Endothelial cell of umbilical vein (primary cell): ENCODE measurements at regions not wholly inside any gene's neighbourhood (a gene's known extent, or its start where the extent isn't known, plus 50 kb on each side); places are given as distances from the start of the nearest gene placed in this dataset.

Experiments used
- BruUV-seq: library from RNA; stranded (reverse); fragments of 400-500 nt; replicated peaks from 2 replicates; lab custom pipeline; 2021; lab: Mats Ljungman, UMichigan
- CTCF ChIA-PET: fragments of 300-600, 350-600 bp; sonication (Branson Sonifier 250); formaldehyde crosslinking; loops from one replicate; lab custom pipeline; 2021; ENCODE audit warnings: antibody characterized with exemption, inconsistent platforms; lab: Charles Lee
- POLR2A ChIA-PET: fragments of 300-600, 350-600 bp; sonication (Branson Sonifier 250); formaldehyde crosslinking; loops from one replicate; lab custom pipeline; 2021; ENCODE audit warnings: antibody characterized with exemption, inconsistent platforms; lab: Charles Lee
- DNase-seq: peaks from one replicate; pipeline ENCODE4 v3.0.0-alpha.2; 2011; ENCODE audit warnings: low read depth, low spot score
- FAIRE-seq: peaks from 2 replicates; lab custom pipeline; 2011; peaks lifted over from hg19 to GRCh38; lab: Jason Lieb, UNC
- H2AFZ ChIP-seq: 2 replicates; pipeline ENCODE4 v1.6.0; 2012; ENCODE audit warnings: low read depth, low read length, control low read depth, inconsistent platforms
- H3K27ac ChIP-seq: 2 replicates; pipeline ENCODE4 v1.5.1; 2011; ENCODE audit warnings: low read depth, mild to moderate bottlenecking, control low read depth, low read length, moderate library complexity; ENCODE audit not compliant: insufficient read depth
- H3K27me3 ChIP-seq, 2 experiments: 2 replicates each; pipeline versions ENCODE4 v1.6.0 to v1.6.1; 2011; ENCODE audit warnings: low read length in 2 of 2, mixed read lengths in 1 of 2; ENCODE audit not compliant: control insufficient read depth in 2 of 2, insufficient read depth in 2 of 2
- H3K36me3 ChIP-seq, 2 experiments: 2 replicates in 1 of 2; 3 replicates in 1 of 2; pipeline ENCODE4 v1.5.1; 2011; ENCODE audit warnings: low read length in 2 of 2, mild to moderate bottlenecking in 1 of 2, moderate library complexity in 1 of 2; ENCODE audit not compliant: control insufficient read depth in 2 of 2, insufficient read depth in 2 of 2; ENCODE audit errors: extremely low read depth in 1 of 2
- H3K4me1 ChIP-seq: 3 replicates; pipeline ENCODE4 v1.5.1; 2011; ENCODE audit warnings: mild to moderate bottlenecking, low read length; ENCODE audit not compliant: control insufficient read depth, insufficient read depth; ENCODE audit errors: extremely low read depth
- H3K4me2 ChIP-seq: 2 replicates; pipeline ENCODE4 v1.6.1; 2011; ENCODE audit warnings: low read length, control low read depth, mixed read lengths; ENCODE audit not compliant: insufficient read depth
- H3K4me3 ChIP-seq, 3 experiments: fragments of 200-600 bp in 1 of 3; sonication (generic), shearing (Covaris generic) in 1 of 3; replicated peaks in 1 of 3; 2 replicates each; pipeline ENCODE4 v1.5.1; 2011 to 2016; ENCODE audit warnings: control low read depth in 3 of 3, low read length in 3 of 3, mild to moderate bottlenecking in 2 of 3, inconsistent platforms in 1 of 3, low read depth in 1 of 3, moderate library complexity in 1 of 3; ENCODE audit not compliant: insufficient read depth in 1 of 3
- H3K79me2 ChIP-seq: 2 replicates; pipeline ENCODE4 v1.6.0; 2012; ENCODE audit warnings: low read length, inconsistent platforms; ENCODE audit not compliant: control insufficient read depth, insufficient read depth
- H3K9ac ChIP-seq: replicated peaks from 2 replicates; pipeline ENCODE3; 2011; ENCODE audit warnings: low read length, control low read depth; ENCODE audit not compliant: insufficient read depth; ENCODE audit errors: extremely low read depth
- H3K9me1 ChIP-seq: replicated peaks from 3 replicates; pipeline ENCODE4 v1.6.0; 2011; ENCODE audit warnings: mild to moderate bottlenecking, low read length; ENCODE audit not compliant: control insufficient read depth, insufficient read depth; ENCODE audit errors: extremely low read depth
- H3K9me3 ChIP-seq: replicated peaks from 2 replicates; pipeline ENCODE4 v1.5.1; 2012; ENCODE audit warnings: low read length, inconsistent platforms; ENCODE audit not compliant: control insufficient read depth, insufficient read depth
- H4K20me1 ChIP-seq: replicated peaks from 2 replicates; pipeline ENCODE3; 2011; ENCODE audit warnings: mild to moderate bottlenecking, low read length; ENCODE audit not compliant: control insufficient read depth, insufficient read depth; ENCODE audit errors: extremely low read depth
- EZH2 ChIP-seq: IDR thresholded peaks from 2 replicates; pipeline ENCODE4 v1.6.1; 2012; ENCODE audit warnings: borderline replicate concordance, low read depth, mild to moderate bottlenecking, moderate library complexity, low read length, inconsistent platforms; ENCODE audit not compliant: severe bottlenecking
- FOS ChIP-seq: IDR thresholded peaks from 2 replicates; pipeline ENCODE4 v1.6.1; 2011; ENCODE audit warnings: mild to moderate bottlenecking, low read length, moderate library complexity, borderline replicate concordance; ENCODE audit not compliant: insufficient read depth
- GATA2 ChIP-seq: IDR thresholded peaks from 2 replicates; pipeline ENCODE4 v1.7.0; 2011; ENCODE audit warnings: low read depth, mild to moderate bottlenecking, moderate library complexity, mixed read lengths, low read length; ENCODE audit not compliant: insufficient read length, insufficient read depth
- JUN ChIP-seq: IDR thresholded peaks from 2 replicates; pipeline ENCODE4 v1.6.1; 2011; ENCODE audit warnings: borderline replicate concordance, low read depth; ENCODE audit not compliant: insufficient read length, insufficient read depth
- MYC ChIP-seq: IDR thresholded peaks from one replicate; pipeline ENCODE4 v1.6.1; 2011; ENCODE audit warnings: mild to moderate bottlenecking, low read depth, low read length
- POLR2A ChIP-seq: IDR thresholded peaks from 2 replicates; pipeline ENCODE4 v1.6.1; 2012; ENCODE audit warnings: low read depth, mild to moderate bottlenecking, control low read depth, low read length
- POLR2AphosphoS5 ChIP-seq: IDR thresholded peaks from 2 replicates; pipeline ENCODE4 v1.6.1; 2012; ENCODE audit warnings: low read depth, mild to moderate bottlenecking, control low read depth, low read length, moderate library complexity; ENCODE audit not compliant: insufficient read depth
- dilution Hi-C: fragments of 300-500 bp; cut with MboI; formaldehyde crosslinking; loops from one replicate; pipeline ENCODE4 v1.15.0; 2019; ENCODE audit warnings: low sequenced_read_pairs; ENCODE audit not compliant: extremely low pct_ligation_motif_present
- intact Hi-C: fragments of 100-400 bp; cut with micrococcal nuclease; formaldehyde crosslinking; loops from one replicate; pipeline ENCODE4 v1.10.0; 2022
- TF ChIP-seq, protein P1 (sequence below): IDR thresholded peaks from 2 replicates; pipeline ENCODE4 v1.6.1; 2011; ENCODE audit not compliant: insufficient read depth, insufficient read length
- TF ChIP-seq, protein P2 (sequence below), 2 donors: IDR thresholded peaks; 1 replicate in 1 of 2; 2 replicates in 1 of 2; pipeline ENCODE4 v1.5.1; 2011; ENCODE audit warnings: low read length in 2 of 2, mild to moderate bottlenecking in 2 of 2, moderate library complexity in 2 of 2, control low read depth in 1 of 2, inconsistent platforms in 1 of 2, low read depth in 1 of 2; ENCODE audit not compliant: insufficient read depth in 1 of 2; ENCODE audit errors: extremely low read depth in 1 of 2

- CTCF ChIA-PET = interaction anchor here (1.4 kb wide), 1 partner anchor 11 kb away, joined by 3 read pairs; no protein-coding TSS in a partner anchor
- no peak overlapping the region for H2AFZ ChIP-seq
- no peaks in the 10 kb centered on the region for H3K36me3 ChIP-seq
- TF ChIP-seq FOS (no peak), JUN (no peak), POLR2A (no peak), GATA2 (no peak), MYC (no peak), EZH2 (no peak), POLR2AphosphoS5 (no peak)
- TF ChIP-seq, protein P1, sequence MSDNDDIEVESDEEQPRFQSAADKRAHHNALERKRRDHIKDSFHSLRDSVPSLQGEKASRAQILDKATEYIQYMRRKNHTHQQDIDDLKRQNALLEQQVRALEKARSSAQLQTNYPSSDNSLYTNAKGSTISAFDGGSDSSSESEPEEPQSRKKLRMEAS = no peak
- TF ChIP-seq, protein P2, sequence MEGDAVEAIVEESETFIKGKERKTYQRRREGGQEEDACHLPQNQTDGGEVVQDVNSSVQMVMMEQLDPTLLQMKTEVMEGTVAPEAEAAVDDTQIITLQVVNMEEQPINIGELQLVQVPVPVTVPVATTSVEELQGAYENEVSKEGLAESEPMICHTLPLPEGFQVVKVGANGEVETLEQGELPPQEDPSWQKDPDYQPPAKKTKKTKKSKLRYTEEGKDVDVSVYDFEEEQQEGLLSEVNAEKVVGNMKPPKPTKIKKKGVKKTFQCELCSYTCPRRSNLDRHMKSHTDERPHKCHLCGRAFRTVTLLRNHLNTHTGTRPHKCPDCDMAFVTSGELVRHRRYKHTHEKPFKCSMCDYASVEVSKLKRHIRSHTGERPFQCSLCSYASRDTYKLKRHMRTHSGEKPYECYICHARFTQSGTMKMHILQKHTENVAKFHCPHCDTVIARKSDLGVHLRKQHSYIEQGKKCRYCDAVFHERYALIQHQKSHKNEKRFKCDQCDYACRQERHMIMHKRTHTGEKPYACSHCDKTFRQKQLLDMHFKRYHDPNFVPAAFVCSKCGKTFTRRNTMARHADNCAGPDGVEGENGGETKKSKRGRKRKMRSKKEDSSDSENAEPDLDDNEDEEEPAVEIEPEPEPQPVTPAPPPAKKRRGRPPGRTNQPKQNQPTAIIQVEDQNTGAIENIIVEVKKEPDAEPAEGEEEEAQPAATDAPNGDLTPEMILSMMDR (IDR thresholded peaks at IDR 0.05; ENCODE audit: extremely low read depth in 1 of 2, insufficient read depth in 1 of 2, low read depth in 1 of 2, low read length in 2 of 2) = no peak
- dilution Hi-C loops (no loop called here), intact Hi-C loops (no loop called here)
- H3K27ac ChIP-seq = no peak overlapping the region
- BruUV-seq = no TSS peak
- no peaks in the 10 kb centered on the region for H3K9me3 ChIP-seq
- no peak overlapping the region for H3K4me2 ChIP-seq
- H3K4me3 ChIP-seq = no peak overlapping the region
- no peaks in the 10 kb centered on the region for H3K9me1 ChIP-seq
- no peaks in the 10 kb centered on the region for H3K4me1 ChIP-seq
- FAIRE-seq = no peak
- H3K79me2 ChIP-seq = no peaks in the 10 kb centered on the region
- POLR2A ChIA-PET = no interaction called here
- H3K9ac ChIP-seq = no peak overlapping the region
- no peaks in the 10 kb centered on the region for H4K20me1 ChIP-seq
- DNase-seq = no peak
- no peaks in the 10 kb centered on the region for H3K27me3 ChIP-seq
These were observed 246.0 kb downstream of the GADD45G start for GRCh38 chr9:89850631-89851325.
